Omental fat pad (tissue), 3 donors: ENCODE measurements at regions not wholly inside any gene's neighbourhood (a gene's known extent, or its start where the extent isn't known, plus 50 kb on each side); places are given as distances from the start of the nearest gene placed in this dataset.

ENCODE experiments used
- ATAC-seq: fragments of 150-250 bp; one replicate; pipeline ENCODE4 v1.9.1; 2016; ENCODE audit warnings: mild to moderate bottlenecking, moderate library complexity; ENCODE audit not compliant: low FRiP score
- DNase-seq: peaks from one replicate; pipeline ENCODE4 v3.0.0-alpha.2; 2019; ENCODE audit warnings: low spot score
- TF ChIP-seq, protein P1 (sequence below), 3 donors: fragments of 450-650 bp; IDR thresholded peaks; one replicate each; pipeline ENCODE4 v1.5.1; 2016 to 2017; ENCODE audit warnings: antibody characterized with exemption in 3 of 3, mild to moderate bottlenecking in 3 of 3, moderate library complexity in 2 of 3

DNA sequence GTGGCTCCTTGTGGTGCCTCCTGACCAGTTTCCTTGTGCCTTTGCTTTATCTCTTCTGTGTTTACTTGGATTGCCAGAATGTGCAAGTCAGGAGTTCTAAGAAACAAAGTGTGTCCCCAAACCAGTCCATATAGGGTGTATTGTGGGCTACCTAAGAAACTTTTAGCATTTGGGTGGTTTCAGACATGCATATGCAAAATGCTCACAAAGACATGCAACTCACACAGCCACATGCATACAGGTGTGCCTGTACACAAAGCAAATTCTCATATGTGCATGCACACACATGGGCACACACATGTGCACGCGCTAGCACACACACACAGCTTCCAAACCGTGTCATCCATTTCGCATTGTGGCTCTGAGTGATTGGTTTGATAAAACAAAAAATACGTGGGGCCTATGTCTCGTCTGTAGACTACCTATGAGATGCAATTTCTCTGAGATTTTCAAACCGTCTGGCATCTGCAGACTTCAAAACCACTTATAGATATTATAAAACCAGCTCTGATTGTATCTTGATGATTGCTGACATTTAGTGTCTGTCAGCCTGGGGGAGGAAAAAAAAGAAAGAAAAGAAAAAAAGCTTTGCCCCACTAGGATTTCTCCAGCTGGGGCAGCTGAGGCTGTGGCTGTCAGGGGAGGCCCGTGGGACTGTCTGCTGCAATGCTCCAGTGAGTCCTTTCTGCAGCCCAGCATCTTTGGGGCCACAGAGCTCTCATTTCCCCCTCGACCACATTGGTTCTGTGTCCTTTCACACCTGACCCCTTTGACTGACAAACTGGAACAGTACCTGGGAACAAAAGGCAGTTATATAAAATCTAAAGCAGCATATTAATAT is 556.1 kb downstream of the CMPK2 start:
- ATAC-seq (no peak), DNase-seq (no peak)
- TF ChIP-seq, protein P1, sequence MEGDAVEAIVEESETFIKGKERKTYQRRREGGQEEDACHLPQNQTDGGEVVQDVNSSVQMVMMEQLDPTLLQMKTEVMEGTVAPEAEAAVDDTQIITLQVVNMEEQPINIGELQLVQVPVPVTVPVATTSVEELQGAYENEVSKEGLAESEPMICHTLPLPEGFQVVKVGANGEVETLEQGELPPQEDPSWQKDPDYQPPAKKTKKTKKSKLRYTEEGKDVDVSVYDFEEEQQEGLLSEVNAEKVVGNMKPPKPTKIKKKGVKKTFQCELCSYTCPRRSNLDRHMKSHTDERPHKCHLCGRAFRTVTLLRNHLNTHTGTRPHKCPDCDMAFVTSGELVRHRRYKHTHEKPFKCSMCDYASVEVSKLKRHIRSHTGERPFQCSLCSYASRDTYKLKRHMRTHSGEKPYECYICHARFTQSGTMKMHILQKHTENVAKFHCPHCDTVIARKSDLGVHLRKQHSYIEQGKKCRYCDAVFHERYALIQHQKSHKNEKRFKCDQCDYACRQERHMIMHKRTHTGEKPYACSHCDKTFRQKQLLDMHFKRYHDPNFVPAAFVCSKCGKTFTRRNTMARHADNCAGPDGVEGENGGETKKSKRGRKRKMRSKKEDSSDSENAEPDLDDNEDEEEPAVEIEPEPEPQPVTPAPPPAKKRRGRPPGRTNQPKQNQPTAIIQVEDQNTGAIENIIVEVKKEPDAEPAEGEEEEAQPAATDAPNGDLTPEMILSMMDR (IDR thresholded peaks at IDR 0.05): no peak

DNA sequence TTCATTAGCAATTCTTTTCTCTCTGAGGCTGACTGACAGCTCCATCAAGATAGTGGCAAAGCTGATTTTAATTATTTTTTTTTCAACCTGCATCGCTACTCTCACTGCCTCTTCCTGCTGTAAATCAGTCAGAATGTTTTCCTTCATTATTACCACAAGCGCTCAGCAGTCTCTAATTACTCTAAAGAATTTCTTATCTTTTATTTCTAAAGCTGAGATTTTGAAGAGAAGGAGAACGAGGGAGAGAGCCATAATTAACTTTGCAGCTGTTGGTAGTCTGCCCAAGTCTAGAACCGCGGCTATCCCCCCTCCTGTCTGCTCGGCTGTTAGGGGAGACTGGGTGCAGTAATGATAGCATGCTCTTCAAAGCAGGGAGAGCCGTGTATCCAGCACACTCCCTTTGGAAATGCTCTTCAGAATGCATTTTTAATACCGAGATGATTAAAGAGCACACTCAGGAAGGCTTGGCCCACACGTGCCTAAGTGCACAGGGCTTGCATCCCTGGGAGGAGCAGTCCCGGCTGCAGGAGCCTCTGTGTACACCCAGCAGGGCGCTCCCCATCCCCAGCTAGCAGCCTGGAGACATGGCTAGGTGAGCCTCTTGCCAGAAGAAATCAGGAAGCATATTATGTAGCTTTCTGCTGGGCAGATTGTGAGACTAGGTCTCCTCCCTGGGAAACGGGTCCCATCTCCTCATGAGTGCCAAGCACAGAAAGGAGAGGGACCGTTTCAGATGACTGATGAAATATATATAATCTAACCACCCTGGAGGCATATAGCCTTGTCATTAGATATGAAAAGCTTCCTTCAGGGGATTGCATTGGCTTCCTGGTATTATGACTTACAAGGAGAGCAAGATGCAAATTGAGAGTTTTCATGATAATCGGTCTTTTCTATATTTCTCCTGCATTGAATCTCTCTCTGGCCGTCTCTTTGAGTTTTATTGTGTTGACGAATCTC is 555.2 kb downstream of the CMPK2 start:
- TF ChIP-seq, protein P1 (IDR thresholded peaks at IDR 0.05): no peak
- ATAC-seq (no peak), DNase-seq (no peak)

DNA sequence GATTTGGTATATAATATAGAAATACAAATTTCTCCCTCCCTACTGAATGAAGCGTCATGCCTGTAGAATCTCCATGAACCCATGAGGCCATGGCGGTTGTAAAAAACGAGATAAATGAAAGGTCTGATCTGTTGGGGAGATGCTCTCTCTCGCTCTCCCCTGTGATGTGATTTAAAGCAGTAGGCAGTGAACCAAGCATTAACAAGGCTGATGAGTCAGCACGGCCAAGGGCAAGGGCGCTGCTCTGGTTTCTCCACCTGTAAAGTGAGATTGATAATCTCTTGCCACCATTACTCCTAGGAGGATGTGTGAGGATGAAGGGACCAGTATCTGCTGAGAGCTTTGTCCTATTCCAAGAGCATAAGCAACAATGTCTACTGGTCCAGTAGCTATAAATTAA is 553.3 kb downstream of the CMPK2 start:
- TF ChIP-seq, protein P1 (IDR thresholded peaks at IDR 0.05): no peak
- ATAC-seq (no peak), DNase-seq (no peak)

DNA sequence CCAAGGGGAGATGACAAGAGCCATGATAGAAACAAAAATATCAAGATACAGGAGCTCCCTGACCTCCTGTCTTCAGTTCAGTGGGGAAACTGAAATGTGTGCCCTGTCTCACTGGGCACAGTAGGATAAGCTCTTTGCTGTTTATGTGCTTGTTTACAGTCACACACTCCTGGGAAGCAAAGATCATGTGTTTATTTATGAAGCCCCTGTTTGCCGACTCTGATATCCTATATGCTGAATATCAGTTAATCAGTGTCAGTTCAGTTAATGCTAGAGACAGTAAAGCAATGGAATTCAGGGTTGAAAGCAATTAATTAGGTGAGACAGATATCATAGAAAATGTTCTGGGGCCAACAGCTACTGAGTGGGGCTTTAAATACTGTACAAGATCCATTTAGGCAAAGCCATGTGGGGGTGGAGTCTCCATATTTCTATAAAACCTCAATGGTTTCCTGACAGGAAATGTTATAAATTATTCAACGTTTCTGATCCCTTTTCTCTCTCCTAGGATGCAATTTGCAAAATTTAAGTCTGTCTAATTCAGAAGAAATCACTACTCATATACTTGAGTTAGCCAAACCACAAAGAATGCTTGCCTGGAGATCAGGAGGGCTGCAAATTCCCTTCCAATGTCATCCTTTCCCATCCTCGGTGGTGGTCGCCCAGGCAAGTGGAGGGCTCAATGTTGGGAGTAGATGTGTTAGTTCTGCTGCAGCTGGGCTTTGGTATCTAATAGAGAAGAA is 551.3 kb downstream of the CMPK2 start:
- DNase-seq (no peak), ATAC-seq (no peak)
- TF ChIP-seq, protein P1 (IDR thresholded peaks at IDR 0.05): no peak

DNA sequence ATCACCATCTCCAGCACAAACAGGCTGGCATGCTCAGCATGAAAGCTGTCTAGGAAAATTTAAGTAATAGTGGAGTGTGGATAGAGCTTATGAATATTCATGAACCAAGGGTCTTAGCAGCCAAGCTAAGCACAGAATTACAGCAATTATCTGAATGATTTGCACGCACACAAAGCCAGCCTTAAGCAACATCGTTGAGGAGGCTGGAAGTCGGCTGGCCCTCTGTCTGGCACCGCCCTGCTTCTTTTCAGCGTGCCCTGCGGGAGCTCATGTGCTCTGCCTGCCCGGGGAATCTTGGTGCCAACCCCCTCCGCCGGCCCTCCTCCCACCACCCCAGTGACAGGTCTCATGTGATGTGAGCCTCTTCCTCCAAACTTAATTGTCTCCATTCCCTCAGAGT is 540.1 kb downstream of the CMPK2 start:
- DNase-seq (no peak), ATAC-seq (no peak)
- TF ChIP-seq, protein P1 (IDR thresholded peaks at IDR 0.05): no peak

DNA sequence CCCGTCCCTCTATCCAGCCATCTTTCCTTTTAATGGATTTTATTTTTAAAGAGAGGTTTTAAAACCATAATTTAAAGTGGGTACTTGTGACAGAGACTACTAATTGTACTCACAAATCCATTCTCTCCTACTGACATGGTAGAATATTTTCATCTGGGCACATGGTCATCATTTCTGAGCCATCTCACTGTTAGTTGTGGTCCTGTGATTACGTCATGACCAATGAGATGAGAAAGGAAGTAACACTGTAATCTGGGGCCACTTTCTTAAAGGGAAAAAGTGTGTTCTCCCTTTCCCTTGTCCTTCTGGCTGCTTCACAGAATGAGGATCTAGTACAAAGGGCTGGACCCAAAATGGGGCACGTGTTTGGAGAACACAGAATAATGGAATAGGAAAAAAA is 538.7 kb downstream of the CMPK2 start:
- TF ChIP-seq, protein P1 (IDR thresholded peaks at IDR 0.05): no peak
- DNase-seq (no peak), ATAC-seq (no peak)
